HCT116 (cell line): ENCODE measurements at regions not wholly inside any gene's neighbourhood (a gene's known extent, or its start where the extent isn't known, plus 50 kb on each side); places are given as distances from the start of the nearest gene placed in this dataset.

Experiments used
- ATAC-seq: fragments of 200-7000 bp; cut with Tn5 transposase; 2 replicates; pipeline ENCODE4 v1.9.1; 2020; ENCODE audit warnings: mild to moderate bottlenecking, moderate library complexity
- BruUV-seq: library from RNA; stranded (reverse); fragments of 400-500 nt; replicated peaks from 2 replicates; lab custom pipeline; 2021; lab: Mats Ljungman, UMichigan
- CTCF ChIA-PET: fragments of 300-600 bp; sonication (Branson Sonifier 250); formaldehyde crosslinking; loops from one replicate; lab custom pipeline; 2021; ENCODE audit warnings: antibody characterized with exemption; lab: Charles Lee
- POLR2A ChIA-PET: fragments of 300-600, 350-600 bp; sonication (Branson Sonifier 250); formaldehyde crosslinking; loops from one replicate; lab custom pipeline; 2021; ENCODE audit warnings: antibody characterized with exemption; lab: Charles Lee
- RAD21 ChIA-PET, 2 experiments: fragments of 300-600 bp; sonication (Branson Sonifier 250); formaldehyde crosslinking; loops; one replicate each; lab custom pipeline; 2023; ENCODE audit warnings: low total read pairs in 2 of 2; ENCODE audit not compliant: uncharacterized antibody in 2 of 2, unreplicated experiment in 2 of 2, low non-redundant PET in 1 of 2; lab: Charles Lee
- DNase-seq: peaks from one replicate; pipeline ENCODE4 v3.0.0-alpha.2; 2010; ENCODE audit warnings: low read depth, low spot score
- H2AFZ ChIP-seq: fragments of 200-600 bp; shearing (Covaris generic), sonication (generic); 2 replicates; pipeline ENCODE4 v1.6.1; 2017; ENCODE audit warnings: low read depth, mixed run types, mixed read lengths, antibody characterized with exemption, low read length; ENCODE audit not compliant: poor library complexity, severe bottlenecking
- H3K27ac ChIP-seq: 2 replicates; pipeline ENCODE4 v1.5.1; 2012; ENCODE audit warnings: low read depth, low read length
- H3K27me3 ChIP-seq: fragments of 200-600 bp; sonication (generic); 2 replicates; pipeline ENCODE4 v1.6.1; 2016; ENCODE audit warnings: mixed run types, low read length, mixed read lengths; ENCODE audit not compliant: insufficient read depth
- H3K36me3 ChIP-seq, 2 experiments: fragments of 200-500 bp in 1 of 2; fragments of 200-600 bp in 1 of 2; sonication (Bioruptor generic) in 1 of 2; sonication (generic) in 1 of 2; 2 replicates each; pipeline versions ENCODE4 v1.5.1 to v1.6.1; 2014 to 2016; ENCODE audit warnings: low read length in 2 of 2, inconsistent platforms in 1 of 2, mixed read lengths in 1 of 2, mixed run types in 1 of 2; ENCODE audit not compliant: insufficient read depth in 2 of 2, control insufficient read depth in 1 of 2
- H3K4me1 ChIP-seq, 2 experiments: fragments of 200-600 bp in 1 of 2; sonication (generic) in 1 of 2; 2 replicates each; pipeline versions ENCODE4 v1.5.1 to v1.6.1; 2012 to 2017; ENCODE audit warnings: low read length in 2 of 2, inconsistent platforms in 1 of 2, mild to moderate bottlenecking in 1 of 2, mixed read lengths in 1 of 2, mixed run types in 1 of 2, moderate library complexity in 1 of 2; ENCODE audit not compliant: insufficient read depth in 2 of 2, control insufficient read depth in 1 of 2
- H3K4me2 ChIP-seq: fragments of 200-600 bp; sonication (generic); 2 replicates; pipeline ENCODE4 v1.6.1; 2017; ENCODE audit warnings: mixed run types, low read length, mixed read lengths
- H3K4me3 ChIP-seq, 2 experiments: fragments of 200-600 bp in 1 of 2; sonication (generic) in 1 of 2; replicated peaks in 1 of 2; 2 replicates each; pipeline ENCODE4 v1.5.1; 2011 to 2016; ENCODE audit warnings: low read length in 2 of 2, control low read depth in 1 of 2, low read depth in 1 of 2, mild to moderate bottlenecking in 1 of 2, mixed read lengths in 1 of 2, mixed run types in 1 of 2
- H3K79me2 ChIP-seq: fragments of 200-600 bp; sonication (generic); 2 replicates; pipeline ENCODE4 v1.6.1; 2017; ENCODE audit warnings: mild to moderate bottlenecking, mixed run types, low read length, moderate library complexity, mixed read lengths; ENCODE audit not compliant: insufficient read depth
- H3K9ac ChIP-seq: fragments of 200-600 bp; sonication (generic); 2 replicates; pipeline ENCODE4 v1.6.1; 2016; ENCODE audit warnings: low read length, mixed read lengths
- H3K9me2 ChIP-seq: fragments of 200-600 bp; sonication (generic), shearing (Covaris generic); 2 replicates; pipeline ENCODE4 v1.6.1; 2017; ENCODE audit warnings: mixed run types, mild to moderate bottlenecking, moderate library complexity; ENCODE audit not compliant: insufficient read depth
- H3K9me3 ChIP-seq, 2 experiments: fragments of 200-500 bp in 1 of 2; fragments of 200-600 bp in 1 of 2; sonication (Bioruptor generic) in 1 of 2; sonication (generic) in 1 of 2; 2 replicates each; pipeline ENCODE4 v1.6.1; 2014 to 2017; ENCODE audit warnings: low read length in 2 of 2, mixed read lengths in 2 of 2, inconsistent platforms in 1 of 2, low read depth in 1 of 2, mild to moderate bottlenecking in 1 of 2, mixed run types in 1 of 2, moderate library complexity in 1 of 2; ENCODE audit not compliant: control insufficient read depth in 1 of 2, insufficient read depth in 1 of 2
- H4K20me1 ChIP-seq: fragments of 200-600 bp; sonication (generic), shearing (Covaris generic); 2 replicates; pipeline ENCODE4 v1.6.1; 2017; ENCODE audit warnings: mixed run types, mild to moderate bottlenecking, moderate library complexity; ENCODE audit not compliant: insufficient read depth
- CBX3 ChIP-seq: IDR thresholded peaks from 2 replicates; pipeline ENCODE4 v1.6.1; 2012; ENCODE audit warnings: low read depth
- EZH2phosphoT487 ChIP-seq: fragments of 200-600 bp; IDR thresholded peaks from 2 replicates; pipeline ENCODE4 v1.6.1; 2018; ENCODE audit warnings: antibody characterized with exemption, borderline replicate concordance
- FOSL1 ChIP-seq: IDR thresholded peaks from 2 replicates; pipeline ENCODE4 v1.6.1; 2012; ENCODE audit warnings: low read depth
- JUND ChIP-seq: IDR thresholded peaks from 2 replicates; pipeline ENCODE4 v1.6.1; 2012
- POLR2A ChIP-seq: IDR thresholded peaks from 2 replicates; pipeline ENCODE4 v1.7.0; 2011; ENCODE audit warnings: borderline replicate concordance; ENCODE audit not compliant: insufficient read depth, insufficient read length; ENCODE audit errors: extremely low read depth
- POLR2AphosphoS5 ChIP-seq: IDR thresholded peaks from 2 replicates; pipeline ENCODE4 v1.6.1; 2011; ENCODE audit warnings: mild to moderate bottlenecking, low read depth, low read length, moderate library complexity
- RAD21 ChIP-seq: IDR thresholded peaks from 2 replicates; pipeline ENCODE4 v1.6.1; 2012; ENCODE audit warnings: low read depth, mild to moderate bottlenecking
- SIN3A ChIP-seq: IDR thresholded peaks from 2 replicates; pipeline ENCODE4 v1.6.1; 2012; ENCODE audit warnings: low read depth
- TCF7L2 ChIP-seq: IDR thresholded peaks from 2 replicates; pipeline ENCODE4 v1.7.0; 2011; ENCODE audit warnings: borderline replicate concordance, inconsistent platforms; ENCODE audit not compliant: insufficient read depth, insufficient read length; ENCODE audit errors: extremely low read depth
- YY1 ChIP-seq: IDR thresholded peaks from 2 replicates; pipeline ENCODE4 v1.6.1; 2011; ENCODE audit warnings: low read length, low read depth, moderate library complexity, mild to moderate bottlenecking; ENCODE audit not compliant: insufficient replicate concordance; ENCODE audit errors: extremely low read depth
- ZNF274 ChIP-seq: fragments of 200-500 bp; sonication (Bioruptor generic); IDR thresholded peaks from 2 replicates; pipeline ENCODE4 v1.6.1; 2014; ENCODE audit warnings: mild to moderate bottlenecking, low read depth, low read length, inconsistent platforms
- intact Hi-C: fragments of 100-400 bp; cut with micrococcal nuclease; formaldehyde crosslinking; loops from 2 replicates; pipeline ENCODE4 v1.10.0; 2022
- TF ChIP-seq, protein P1 (sequence below), 3 experiments: fragments of 200-600 bp in 1 of 3; sonication (generic) in 1 of 3; IDR thresholded peaks in 2 of 3; conservative IDR thresholded peaks in 1 of 3; 2 replicates each; pipeline ENCODE4 v1.5.1; 2012 to 2017; ENCODE audit warnings: low read depth in 2 of 3, low read length in 2 of 3, antibody characterized with exemption in 1 of 3, borderline replicate concordance in 1 of 3, control low read depth in 1 of 3, mild to moderate bottlenecking in 1 of 3, mixed read lengths in 1 of 3, mixed run types in 1 of 3, moderate library complexity in 1 of 3; ENCODE audit not compliant: insufficient read depth in 1 of 3
- TF ChIP-seq, protein P2 (sequence below): IDR thresholded peaks from 2 replicates; pipeline ENCODE4 v1.6.1; 2012
- TF ChIP-seq, protein P3 (sequence below): IDR thresholded peaks from 2 replicates; pipeline ENCODE4 v1.6.1; 2012; ENCODE audit warnings: low read depth
- TF ChIP-seq, protein P4 (sequence below): IDR thresholded peaks from 2 replicates; pipeline ENCODE4 v1.6.1; 2011; ENCODE audit warnings: mild to moderate bottlenecking, low read length, moderate library complexity; ENCODE audit not compliant: insufficient replicate concordance; ENCODE audit errors: extremely low read depth
- TF ChIP-seq, protein P5 (sequence below): IDR thresholded peaks from 2 replicates; pipeline ENCODE4 v1.6.1; 2012

DNA sequence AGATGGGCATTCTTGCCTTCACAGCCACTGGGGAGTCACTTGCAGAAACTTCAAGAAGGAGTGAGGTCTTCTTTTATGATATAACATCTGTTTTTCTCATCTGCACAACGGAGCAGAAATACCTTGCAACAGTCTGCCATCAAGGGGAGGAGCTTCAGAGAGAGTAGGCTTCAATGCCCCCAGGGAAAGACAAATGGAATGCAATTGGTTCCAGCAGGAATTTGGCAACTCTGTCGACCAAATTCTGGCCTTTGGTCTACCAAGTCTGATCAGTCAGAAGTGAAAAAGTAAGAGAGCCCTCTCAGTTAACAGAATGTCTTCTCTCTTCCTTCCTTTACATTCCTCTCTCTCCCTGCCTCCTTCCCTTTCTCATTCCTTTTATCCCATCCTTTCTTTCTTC is 229.3 kb downstream of the IDS start:
- H3K79me2 ChIP-seq = no peaks in the 10 kb centered on the region
- no peaks in the 10 kb centered on the region for H4K20me1 ChIP-seq
- H3K27ac ChIP-seq = no peak overlapping the region
- no peak for ATAC-seq
- H3K9me2 ChIP-seq = no peaks in the 10 kb centered on the region
- ChIA-PET POLR2A (no interaction called here), CTCF (no interaction called here), RAD21 (no interaction called here)
- no peaks in the 10 kb centered on the region for H3K36me3 ChIP-seq
- no peak overlapping the region for H3K4me3 ChIP-seq
- H3K9ac ChIP-seq = no peak overlapping the region
- H3K4me1 ChIP-seq = no peaks in the 10 kb centered on the region
- intact Hi-C loops = no loop called here
- no TSS peak for BruUV-seq
- TF ChIP-seq, protein P1, sequence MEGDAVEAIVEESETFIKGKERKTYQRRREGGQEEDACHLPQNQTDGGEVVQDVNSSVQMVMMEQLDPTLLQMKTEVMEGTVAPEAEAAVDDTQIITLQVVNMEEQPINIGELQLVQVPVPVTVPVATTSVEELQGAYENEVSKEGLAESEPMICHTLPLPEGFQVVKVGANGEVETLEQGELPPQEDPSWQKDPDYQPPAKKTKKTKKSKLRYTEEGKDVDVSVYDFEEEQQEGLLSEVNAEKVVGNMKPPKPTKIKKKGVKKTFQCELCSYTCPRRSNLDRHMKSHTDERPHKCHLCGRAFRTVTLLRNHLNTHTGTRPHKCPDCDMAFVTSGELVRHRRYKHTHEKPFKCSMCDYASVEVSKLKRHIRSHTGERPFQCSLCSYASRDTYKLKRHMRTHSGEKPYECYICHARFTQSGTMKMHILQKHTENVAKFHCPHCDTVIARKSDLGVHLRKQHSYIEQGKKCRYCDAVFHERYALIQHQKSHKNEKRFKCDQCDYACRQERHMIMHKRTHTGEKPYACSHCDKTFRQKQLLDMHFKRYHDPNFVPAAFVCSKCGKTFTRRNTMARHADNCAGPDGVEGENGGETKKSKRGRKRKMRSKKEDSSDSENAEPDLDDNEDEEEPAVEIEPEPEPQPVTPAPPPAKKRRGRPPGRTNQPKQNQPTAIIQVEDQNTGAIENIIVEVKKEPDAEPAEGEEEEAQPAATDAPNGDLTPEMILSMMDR (IDR thresholded peaks at IDR 0.05 in 2 of 3, conservative IDR thresholded peaks at IDR 0.05 in 1 of 3; ENCODE audit: borderline replicate concordance in 1 of 3, insufficient read depth in 1 of 3, low read depth in 2 of 3, low read length in 2 of 3) = no peak
- TF ChIP-seq TCF7L2 = no peak
- TF ChIP-seq ZNF274 = no peak
- TF ChIP-seq POLR2A = no peak
- no peak for TF ChIP-seq EZH2phosphoT487
- TF ChIP-seq, protein P2, sequence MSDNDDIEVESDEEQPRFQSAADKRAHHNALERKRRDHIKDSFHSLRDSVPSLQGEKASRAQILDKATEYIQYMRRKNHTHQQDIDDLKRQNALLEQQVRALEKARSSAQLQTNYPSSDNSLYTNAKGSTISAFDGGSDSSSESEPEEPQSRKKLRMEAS = no peak
- no peak for TF ChIP-seq YY1
- TF ChIP-seq SIN3A = no peak
- TF ChIP-seq FOSL1 = no peak
- no peak for TF ChIP-seq CBX3
- TF ChIP-seq RAD21 = no peak
- TF ChIP-seq, protein P3, sequence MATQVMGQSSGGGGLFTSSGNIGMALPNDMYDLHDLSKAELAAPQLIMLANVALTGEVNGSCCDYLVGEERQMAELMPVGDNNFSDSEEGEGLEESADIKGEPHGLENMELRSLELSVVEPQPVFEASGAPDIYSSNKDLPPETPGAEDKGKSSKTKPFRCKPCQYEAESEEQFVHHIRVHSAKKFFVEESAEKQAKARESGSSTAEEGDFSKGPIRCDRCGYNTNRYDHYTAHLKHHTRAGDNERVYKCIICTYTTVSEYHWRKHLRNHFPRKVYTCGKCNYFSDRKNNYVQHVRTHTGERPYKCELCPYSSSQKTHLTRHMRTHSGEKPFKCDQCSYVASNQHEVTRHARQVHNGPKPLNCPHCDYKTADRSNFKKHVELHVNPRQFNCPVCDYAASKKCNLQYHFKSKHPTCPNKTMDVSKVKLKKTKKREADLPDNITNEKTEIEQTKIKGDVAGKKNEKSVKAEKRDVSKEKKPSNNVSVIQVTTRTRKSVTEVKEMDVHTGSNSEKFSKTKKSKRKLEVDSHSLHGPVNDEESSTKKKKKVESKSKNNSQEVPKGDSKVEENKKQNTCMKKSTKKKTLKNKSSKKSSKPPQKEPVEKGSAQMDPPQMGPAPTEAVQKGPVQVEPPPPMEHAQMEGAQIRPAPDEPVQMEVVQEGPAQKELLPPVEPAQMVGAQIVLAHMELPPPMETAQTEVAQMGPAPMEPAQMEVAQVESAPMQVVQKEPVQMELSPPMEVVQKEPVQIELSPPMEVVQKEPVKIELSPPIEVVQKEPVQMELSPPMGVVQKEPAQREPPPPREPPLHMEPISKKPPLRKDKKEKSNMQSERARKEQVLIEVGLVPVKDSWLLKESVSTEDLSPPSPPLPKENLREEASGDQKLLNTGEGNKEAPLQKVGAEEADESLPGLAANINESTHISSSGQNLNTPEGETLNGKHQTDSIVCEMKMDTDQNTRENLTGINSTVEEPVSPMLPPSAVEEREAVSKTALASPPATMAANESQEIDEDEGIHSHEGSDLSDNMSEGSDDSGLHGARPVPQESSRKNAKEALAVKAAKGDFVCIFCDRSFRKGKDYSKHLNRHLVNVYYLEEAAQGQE = no peak
- no peak for TF ChIP-seq JUND
- no peak for TF ChIP-seq POLR2AphosphoS5
- TF ChIP-seq, protein P4, sequence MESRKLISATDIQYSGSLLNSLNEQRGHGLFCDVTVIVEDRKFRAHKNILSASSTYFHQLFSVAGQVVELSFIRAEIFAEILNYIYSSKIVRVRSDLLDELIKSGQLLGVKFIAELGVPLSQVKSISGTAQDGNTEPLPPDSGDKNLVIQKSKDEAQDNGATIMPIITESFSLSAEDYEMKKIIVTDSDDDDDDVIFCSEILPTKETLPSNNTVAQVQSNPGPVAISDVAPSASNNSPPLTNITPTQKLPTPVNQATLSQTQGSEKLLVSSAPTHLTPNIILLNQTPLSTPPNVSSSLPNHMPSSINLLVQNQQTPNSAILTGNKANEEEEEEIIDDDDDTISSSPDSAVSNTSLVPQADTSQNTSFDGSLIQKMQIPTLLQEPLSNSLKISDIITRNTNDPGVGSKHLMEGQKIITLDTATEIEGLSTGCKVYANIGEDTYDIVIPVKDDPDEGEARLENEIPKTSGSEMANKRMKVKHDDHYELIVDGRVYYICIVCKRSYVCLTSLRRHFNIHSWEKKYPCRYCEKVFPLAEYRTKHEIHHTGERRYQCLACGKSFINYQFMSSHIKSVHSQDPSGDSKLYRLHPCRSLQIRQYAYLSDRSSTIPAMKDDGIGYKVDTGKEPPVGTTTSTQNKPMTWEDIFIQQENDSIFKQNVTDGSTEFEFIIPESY = no peak
- TF ChIP-seq, protein P5, sequence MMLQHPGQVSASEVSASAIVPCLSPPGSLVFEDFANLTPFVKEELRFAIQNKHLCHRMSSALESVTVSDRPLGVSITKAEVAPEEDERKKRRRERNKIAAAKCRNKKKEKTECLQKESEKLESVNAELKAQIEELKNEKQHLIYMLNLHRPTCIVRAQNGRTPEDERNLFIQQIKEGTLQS = no peak
- DNase-seq = no peak
- no peak overlapping the region for H2AFZ ChIP-seq
- H3K4me2 ChIP-seq = no peak overlapping the region
- H3K9me3 ChIP-seq = no peaks in the 10 kb centered on the region
- no peaks in the 10 kb centered on the region for H3K27me3 ChIP-seq
